GM12873 (cell line): ENCODE measurements at regions not wholly inside any gene's neighbourhood (a gene's known extent, or its start where the extent isn't known, plus 50 kb on each side); places are given as distances from the start of the nearest gene placed in this dataset.

Source experiments
- CTCF ChIP-seq: IDR thresholded peaks from 2 replicates; pipeline ENCODE4 v1.5.1; 2012; ENCODE audit warnings: low read depth, mild to moderate bottlenecking, moderate library complexity, low read length, control low read depth; ENCODE audit not compliant: insufficient read depth; ENCODE audit errors: missing control alignments

GRCh38 chr2:205925373-205926337 lies 160.3 kb downstream of the INO80D start:
- peak; percentile 94 for TF ChIP-seq CTCF

DNA sequence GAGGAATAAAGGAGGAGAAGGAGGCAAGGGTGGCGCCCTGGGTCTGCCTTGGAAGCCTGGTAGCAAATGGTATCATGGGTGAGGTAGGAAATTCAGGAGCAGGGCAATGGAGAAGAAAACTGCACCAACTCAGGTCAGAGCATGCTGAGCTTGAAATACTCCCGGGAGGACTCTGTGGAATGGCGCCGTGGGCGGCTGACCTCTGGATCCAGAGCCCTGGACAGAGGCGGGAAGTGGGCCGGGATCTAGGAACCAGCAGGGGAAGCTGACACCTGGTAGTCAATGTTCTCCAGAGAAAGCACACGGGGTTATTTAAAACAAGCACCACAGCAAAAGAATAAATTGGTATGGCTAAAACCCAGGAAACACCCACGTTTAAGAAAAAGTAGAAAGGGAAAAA lies 161.3 kb downstream of the INO80D start:
- TF ChIP-seq CTCF, result no peak

DNA sequence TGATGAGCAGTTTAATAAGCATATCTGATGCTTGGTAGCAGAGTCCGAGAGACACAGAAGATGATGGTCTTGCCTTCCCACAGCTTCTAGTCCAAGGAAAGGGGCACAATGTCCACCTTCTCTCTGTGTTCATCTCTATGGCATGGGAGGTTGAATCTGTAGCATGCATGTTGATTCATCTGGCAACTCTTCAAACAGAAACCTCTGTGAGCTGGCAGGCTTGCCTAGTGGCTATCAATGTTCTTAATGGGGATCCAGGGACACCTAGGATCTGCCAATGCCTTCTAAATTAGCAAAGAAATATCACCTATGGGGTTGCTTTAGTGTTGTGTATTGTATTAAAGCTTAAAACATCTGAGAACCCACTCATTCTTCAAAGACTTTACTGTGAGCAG lies 170.8 kb downstream of the INO80D start:
- TF ChIP-seq CTCF, result no peak

DNA sequence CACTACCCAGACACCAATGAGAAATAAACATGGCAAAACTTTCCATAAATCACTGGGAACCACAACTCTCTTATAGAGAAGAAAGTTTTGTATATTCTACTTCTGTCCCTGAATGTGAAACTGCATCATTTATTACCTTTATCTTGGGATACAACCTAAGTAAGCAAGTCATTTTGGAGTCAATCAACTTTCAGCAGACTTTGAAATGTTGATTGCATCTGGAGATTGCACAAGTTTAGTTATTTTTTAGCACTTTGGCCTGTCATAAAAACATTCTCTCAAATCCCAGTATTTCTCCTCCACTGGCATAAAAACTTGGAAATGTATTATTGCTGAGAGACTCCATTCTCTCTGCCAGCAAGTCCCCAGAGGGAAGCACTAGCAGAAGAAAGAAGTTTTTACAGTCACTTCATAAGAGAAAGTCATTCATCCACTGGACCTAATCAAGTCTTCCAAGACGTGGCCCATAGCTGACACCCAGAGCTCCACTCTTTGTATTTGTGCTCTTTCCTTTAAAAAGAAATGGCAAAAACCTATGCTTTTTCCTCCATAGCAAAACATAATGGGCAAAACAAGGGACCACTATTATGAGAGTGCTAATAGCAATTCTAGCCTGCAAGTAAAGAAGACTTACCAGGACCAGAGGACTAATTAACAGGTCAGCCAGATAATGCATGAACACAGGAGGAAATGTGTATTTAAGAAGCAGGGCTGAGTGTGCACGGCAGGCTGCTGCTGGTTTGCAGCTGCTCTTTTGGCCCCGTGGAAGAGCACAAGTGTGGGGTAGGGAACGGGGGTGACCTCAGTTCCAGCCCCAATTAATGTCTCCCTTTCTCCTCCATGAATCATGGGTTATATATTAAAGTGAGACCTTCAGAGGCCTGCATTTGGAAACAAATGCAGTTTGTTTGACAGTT lies 171.5 kb downstream of the INO80D start:
- no peak for TF ChIP-seq CTCF

GRCh38 chr2:205913668-205914067 lies 172.3 kb downstream of the INO80D start:
- TF ChIP-seq CTCF, result no peak

DNA sequence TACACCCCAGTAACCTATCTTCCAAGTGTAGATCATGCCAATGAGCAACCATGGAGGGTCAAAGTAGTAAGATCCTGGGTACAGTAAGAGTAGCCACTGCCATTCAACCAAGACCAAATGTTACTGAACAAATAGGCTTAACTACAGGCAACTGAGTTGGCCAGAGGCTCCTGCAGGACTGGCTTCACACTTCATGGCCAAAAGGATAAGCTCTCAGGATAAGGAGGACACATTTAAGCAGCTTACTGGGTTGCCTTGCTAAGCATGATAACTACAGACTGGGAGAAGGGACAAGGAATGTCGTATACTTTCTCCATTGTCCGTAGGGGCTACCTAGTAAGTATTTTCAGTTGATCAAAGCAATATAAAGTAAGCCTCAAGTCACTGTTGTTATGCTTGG lies 174.7 kb downstream of the INO80D start:
- TF ChIP-seq CTCF, result no peak

DNA sequence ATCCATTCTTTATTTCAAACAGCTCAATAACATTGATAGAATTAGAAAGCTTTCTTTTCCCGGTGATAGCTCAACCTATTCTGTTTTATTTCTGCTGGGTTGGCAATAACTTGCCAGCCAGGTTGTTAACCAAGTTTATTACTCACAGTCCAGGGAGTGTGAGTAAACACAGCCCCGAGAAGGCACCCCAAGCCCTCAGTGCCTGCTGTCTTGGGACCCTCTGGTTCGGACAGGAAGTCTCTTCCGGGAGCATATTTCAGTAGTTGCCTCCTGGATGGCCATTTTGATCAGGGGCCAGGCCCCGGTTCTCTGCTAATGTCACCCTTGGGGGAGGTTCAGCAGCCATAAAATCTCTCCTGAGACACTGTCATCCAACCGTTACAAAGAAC lies 176.8 kb downstream of the INO80D start:
- no peak for TF ChIP-seq CTCF
